BLaER1 treated with 17β-estradiol and CSF1 and Interleukin-3, amounts not matched to agents 10 nM and 100 nM (cell line): ENCODE measurements at regions not wholly inside any gene's neighbourhood (a gene's known extent, or its start where the extent isn't known, plus 50 kb on each side); places are given as distances from the start of the nearest gene placed in this dataset.
A peak's percentile ranks its signal among the peaks of the same experiment; 100 is the strongest.
"Not testable (repeated sequence)": the region's sequence is repeated elsewhere in the genome, so short reads cannot be mapped to it uniquely, and the experiment has no call there.

Experiments used
- H3K27ac ChIP-seq, 11 experiments: shearing (Covaris generic); formaldehyde crosslinking; 2 replicates each; pipeline ENCODE4 v1.8.1; 2022
- H3K27me3 ChIP-seq, 11 experiments: shearing (Covaris generic); formaldehyde crosslinking; 2 replicates each; pipeline ENCODE4 v1.8.1; 2022
- H3K36me3 ChIP-seq, 11 experiments: shearing (Covaris generic); formaldehyde crosslinking; 2 replicates each; pipeline ENCODE4 v1.8.1; 2022
- H3K4me1 ChIP-seq, 10 experiments: shearing (Covaris generic); formaldehyde crosslinking; 2 replicates each; pipeline ENCODE4 v1.8.1; 2022
- H3K4me2 ChIP-seq, 11 experiments: shearing (Covaris generic); formaldehyde crosslinking; 2 replicates each; pipeline ENCODE4 v1.8.1; 2022
- H3K4me3 ChIP-seq, 10 experiments: shearing (Covaris generic); formaldehyde crosslinking; 2 replicates each; pipeline ENCODE4 v1.8.1; 2022
- H3K9ac ChIP-seq, 11 experiments: shearing (Covaris generic); formaldehyde crosslinking; 2 replicates each; pipeline ENCODE4 v1.8.1; 2022
- H3K9me3 ChIP-seq, 11 experiments: shearing (Covaris generic); formaldehyde crosslinking; replicated peaks in 1 of 11; 2 replicates each; pipeline ENCODE4 v1.8.1; 2022
- H4K20me1 ChIP-seq, 11 experiments: shearing (Covaris generic); formaldehyde crosslinking; 2 replicates each; pipeline ENCODE4 v1.8.1; 2022
- Cebpa-rat ChIP-seq, 11 experiments: shearing (Covaris generic); IDR thresholded peaks; 2 replicates each; pipeline ENCODE4 v1.8.1; 2022

- H4K20me1 ChIP-seq = no peaks in the 10 kb centered on the region
- peaks cover 30 to 43% (median 40%) of the 10 kb centered on the region in 11 experiments for H3K9me3 ChIP-seq
- no peak overlapping the region for H3K4me2 ChIP-seq
- no peak for TF ChIP-seq Cebpa-rat (IDR thresholded peaks at IDR 0.05)
- H3K4me3 ChIP-seq = no peak overlapping the region
- no peaks in the 10 kb centered on the region for H3K27me3 ChIP-seq
- H3K27ac ChIP-seq = no peak overlapping the region
- no peaks in the 10 kb centered on the region; a peak in 1 of 22 replicates for H3K36me3 ChIP-seq
- H3K9ac ChIP-seq = no peak overlapping the region
- no peaks in the 10 kb centered on the region for H3K4me1 ChIP-seq
Observed at GRCh38 chr2:161480123-161480522, 64.0 kb downstream of the TBR1 start.

GRCh38 chr2:161481619-161482018, 65.5 kb downstream of the TBR1 start:
- Histone ChIP-seq H4K20me1 (no peaks in the 10 kb centered on the region), H3K4me3 (0 out of 20 replicates have a peak overlapping the region, but pooled peaks of 1 of the 10 experiments have one; percentile 9), H3K27ac (no peak overlapping the region), H3K4me2 (no peak overlapping the region), H3K36me3 (no peaks in the 10 kb centered on the region; a peak in 1 of 22 replicates), H3K9me3 (peaks cover 30 to 43% (median 40%) of the 10 kb centered on the region in 11 experiments), H3K9ac (no peak overlapping the region), H3K4me1 (no peaks in the 10 kb centered on the region), H3K27me3 (no peaks in the 10 kb centered on the region)
- no peak for TF ChIP-seq Cebpa-rat (IDR thresholded peaks at IDR 0.05)

DNA sequence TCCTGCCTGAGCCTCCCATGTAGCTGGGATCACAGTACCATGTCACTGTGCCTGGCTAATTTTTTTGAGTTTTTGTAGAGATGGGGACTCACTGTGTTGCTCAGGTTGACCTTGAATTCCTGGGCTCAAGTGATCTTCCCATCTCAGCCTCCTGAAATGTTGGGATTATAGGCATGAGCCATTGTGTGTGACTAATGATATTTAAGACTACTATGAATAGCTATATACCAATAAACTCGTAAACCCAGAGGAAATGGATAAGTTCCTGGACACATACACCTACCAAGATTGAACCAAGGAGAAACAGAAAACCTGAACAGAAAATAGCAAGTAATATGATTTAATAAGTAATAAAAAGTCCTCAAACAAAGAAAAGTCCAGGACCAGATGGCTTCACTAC, 68.0 kb downstream of the TBR1 start:
- no peaks in the 10 kb centered on the region for H3K4me1 ChIP-seq
- no peak overlapping the region for H3K9ac ChIP-seq
- H3K9me3 ChIP-seq = peaks cover 30 to 42% (median 39%) of the 10 kb centered on the region in 11 experiments
- H3K4me2 ChIP-seq = no peak overlapping the region
- H3K4me3 ChIP-seq = no peak overlapping the region
- H4K20me1 ChIP-seq = no peaks in the 10 kb centered on the region
- TF ChIP-seq Cebpa-rat (IDR thresholded peaks at IDR 0.05) = no peak
- no peak overlapping the region for H3K27ac ChIP-seq
- no peaks in the 10 kb centered on the region; a peak in 1 of 22 replicates for H3K36me3 ChIP-seq
- no peaks in the 10 kb centered on the region for H3K27me3 ChIP-seq

GRCh38 chr2:161486111-161486510, 70.0 kb downstream of the TBR1 start:
- no peaks in the 10 kb centered on the region for H3K27me3 ChIP-seq
- H3K36me3 ChIP-seq = no peaks in the 10 kb centered on the region; a peak in 1 of 22 replicates
- H3K4me3 ChIP-seq = no peak overlapping the region
- H3K9ac ChIP-seq = no peak overlapping the region
- peaks cover 14 to 21% (median 18%) of the 10 kb centered on the region in 11 experiments for H3K9me3 ChIP-seq
- H3K4me2 ChIP-seq = no peak overlapping the region
- H4K20me1 ChIP-seq = no peaks in the 10 kb centered on the region
- H3K27ac ChIP-seq = no peak overlapping the region
- no peaks in the 10 kb centered on the region for H3K4me1 ChIP-seq
- no peak for TF ChIP-seq Cebpa-rat (IDR thresholded peaks at IDR 0.05)

DNA sequence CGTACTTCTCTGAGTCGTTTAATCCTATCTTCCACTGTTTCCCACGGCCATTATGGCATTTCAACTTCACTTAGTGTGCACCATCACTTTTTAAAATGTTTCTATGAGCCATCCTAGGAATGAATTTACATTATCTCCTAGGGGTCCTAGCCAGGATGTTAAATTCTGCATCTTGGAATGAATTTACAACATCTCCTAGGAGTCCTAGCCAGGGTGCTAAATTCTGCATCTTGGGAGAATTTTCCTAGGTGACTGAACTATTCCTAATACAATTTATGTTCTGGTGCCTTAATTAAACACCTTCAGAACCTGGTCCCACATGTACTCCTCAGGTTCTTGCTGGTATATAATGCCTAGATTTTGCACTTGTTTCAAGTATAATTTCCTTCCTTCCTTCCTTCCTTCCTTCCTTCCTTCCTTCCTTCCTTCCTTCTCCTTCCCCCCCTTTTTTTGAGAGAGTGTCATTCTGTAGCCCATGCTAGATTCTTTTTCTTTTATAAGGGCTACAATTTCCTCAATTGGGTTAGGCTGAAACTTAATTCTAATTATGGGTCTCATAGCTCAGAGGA, 72.1 kb downstream of the TBR1 start:
- H4K20me1 ChIP-seq = no peaks in the 10 kb centered on the region
- H3K27ac ChIP-seq = no peak overlapping the region
- no peak for TF ChIP-seq Cebpa-rat (IDR thresholded peaks at IDR 0.05)
- no peak overlapping the region for H3K4me3 ChIP-seq
- no peak overlapping the region for H3K4me2 ChIP-seq
- H3K36me3 ChIP-seq = no peaks in the 10 kb centered on the region
- H3K9me3 ChIP-seq = 0 out of 22 replicates have a peak, but pooled peaks cover 0 to 4% (median 0%) of the 10 kb centered on the region in 11 experiments
- H3K27me3 ChIP-seq = no peaks in the 10 kb centered on the region
- H3K9ac ChIP-seq = no peak overlapping the region
- no peaks in the 10 kb centered on the region for H3K4me1 ChIP-seq

GRCh38 chr2:161488879-161489278, 72.8 kb downstream of the TBR1 start:
- no peaks in the 10 kb centered on the region for H3K4me1 ChIP-seq

DNA sequence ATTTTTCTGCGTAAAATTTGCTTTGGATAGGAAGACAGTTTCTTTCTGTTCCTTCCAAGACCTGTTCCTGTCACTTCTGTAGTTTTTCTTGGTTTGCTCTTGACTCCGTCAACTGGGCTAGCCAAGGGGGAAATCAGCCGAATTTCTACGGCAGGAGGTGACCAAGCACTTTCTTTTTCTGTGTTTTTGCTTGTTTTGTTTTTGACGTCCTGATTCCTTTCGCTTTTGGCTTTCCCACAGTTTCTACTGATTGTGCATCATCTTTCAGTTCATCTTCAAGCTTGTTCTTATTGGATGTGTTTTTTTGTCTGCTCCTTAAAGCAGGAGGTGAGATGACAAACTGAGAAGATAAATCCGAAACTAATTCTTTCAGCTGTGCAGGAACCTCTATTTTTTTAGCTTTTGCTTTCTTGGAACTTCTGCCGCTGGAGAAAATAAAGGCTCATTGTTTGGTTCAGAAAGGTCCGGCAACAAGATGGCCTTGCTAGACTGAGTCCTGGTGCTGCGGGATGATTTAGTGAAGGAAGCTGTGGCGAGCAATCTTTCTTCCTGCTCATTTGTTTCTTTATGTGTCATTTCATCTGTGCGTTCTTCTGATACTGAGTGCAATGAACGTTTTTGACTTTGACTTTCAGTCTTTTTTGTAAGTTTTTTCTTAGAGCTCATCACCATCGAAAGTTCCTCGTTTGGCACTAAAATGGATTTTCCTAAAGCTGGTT, 85.0 kb downstream of the TBR1 start:
- Histone ChIP-seq H3K4me3 (peak overlapping the region in 8 of 10 experiments; percentile 3 to 52 (median 35); a peak in 11 of 20 replicates), H3K4me2 (peak overlapping the region; percentile 35 to 58 (median 43); a peak in 18 of 22 replicates), H3K9ac (peak overlapping the region in 4 of 11 experiments; percentile 33 to 46 (median 36); a peak in 4 of 22 replicates), H3K27ac (peak overlapping the region in 3 of 11 experiments; percentile 8 to 37 (median 20); a peak in 3 of 22 replicates)
- not testable (repeated sequence) for H4K20me1 ChIP-seq, H3K4me1 ChIP-seq, H3K27me3 ChIP-seq, H3K36me3 ChIP-seq, H3K9me3 ChIP-seq

More at GRCh38 chr2:161488879-161489278, 72.8 kb downstream of the TBR1 start:
- Histone ChIP-seq H3K4me2 (no peak overlapping the region), H3K9me3 (0 out of 22 replicates have a peak, but pooled peaks cover 0 to 4% (median 0%) of the 10 kb centered on the region in 11 experiments), H3K9ac (no peak overlapping the region), H4K20me1 (no peaks in the 10 kb centered on the region), H3K36me3 (no peaks in the 10 kb centered on the region), H3K27me3 (no peaks in the 10 kb centered on the region), H3K4me3 (no peak overlapping the region), H3K27ac (no peak overlapping the region)
- no peak for TF ChIP-seq Cebpa-rat (IDR thresholded peaks at IDR 0.05)

GRCh38 chr2:161502279-161502678, 86.2 kb downstream of the TBR1 start:
- H3K27me3 ChIP-seq = not testable (repeated sequence)

DNA sequence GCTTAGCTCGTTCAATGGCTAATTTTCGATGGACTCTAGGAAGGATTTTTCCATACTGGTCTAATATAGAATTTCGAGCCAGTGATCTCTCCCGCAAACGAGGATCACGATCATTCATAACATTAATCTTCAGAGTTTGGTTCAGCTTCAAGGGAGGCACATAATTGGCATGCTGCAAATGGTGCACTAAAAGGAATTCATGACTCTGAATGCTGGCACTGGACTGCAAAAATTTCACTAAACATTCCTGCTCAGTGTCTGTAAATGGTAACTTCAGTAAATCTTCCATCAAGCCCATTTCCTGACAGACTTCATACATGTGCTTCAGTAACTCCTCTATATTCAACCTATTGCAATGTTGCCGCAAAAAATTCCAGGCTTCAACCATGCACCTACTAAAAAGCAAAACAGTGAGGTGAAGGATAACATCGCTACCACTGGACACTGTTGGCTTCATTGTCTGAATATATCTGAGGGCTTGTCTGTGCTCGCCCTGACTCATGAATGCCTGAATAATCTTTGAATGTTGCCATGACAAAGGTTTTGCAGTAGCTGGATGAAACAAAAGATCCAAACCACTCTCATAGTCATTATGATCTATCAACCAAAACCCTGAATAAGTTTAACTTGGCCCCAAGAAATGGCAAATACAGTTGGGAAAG, 88.7 kb downstream of the TBR1 start:
- H4K20me1 ChIP-seq, H3K9ac ChIP-seq, H3K4me2 ChIP-seq, H3K4me3 ChIP-seq, H3K27me3 ChIP-seq, H3K4me1 ChIP-seq, H3K27ac ChIP-seq, H3K36me3 ChIP-seq: not testable (repeated sequence)
- H3K9me3 ChIP-seq = peaks cover 7 to 16% (median 11%) of the 10 kb centered on the region in 11 experiments; a peak in 18 of 22 replicates

More at GRCh38 chr2:161502279-161502678, 86.2 kb downstream of the TBR1 start:
- not testable (repeated sequence) for H3K27ac ChIP-seq, H3K4me1 ChIP-seq, H3K4me2 ChIP-seq, H3K4me3 ChIP-seq, H3K36me3 ChIP-seq, H4K20me1 ChIP-seq, H3K9me3 ChIP-seq, H3K9ac ChIP-seq

- H3K9me3 ChIP-seq = peaks cover 7 to 16% (median 11%) of the 10 kb centered on the region in 11 experiments; a peak in 18 of 22 replicates
- not testable (repeated sequence) for H3K4me1 ChIP-seq, H3K36me3 ChIP-seq, H4K20me1 ChIP-seq, H3K9ac ChIP-seq, H3K27ac ChIP-seq, H3K4me3 ChIP-seq, H3K27me3 ChIP-seq, H3K4me2 ChIP-seq
Observed at GRCh38 chr2:161505466-161505865, 89.4 kb downstream of the TBR1 start.

GRCh38 chr2:161513295-161514032, 97.4 kb downstream of the TBR1 start:
- not testable (repeated sequence) for H3K9ac ChIP-seq, H3K27ac ChIP-seq, H3K4me1 ChIP-seq, H3K4me3 ChIP-seq, H4K20me1 ChIP-seq, H3K27me3 ChIP-seq, H3K36me3 ChIP-seq
- Histone ChIP-seq H3K4me2 (peak overlapping the region in 2 of 11 experiments; percentile 21 to 30; a peak in 1 of 22 replicates), H3K9me3 (peaks cover 20 to 35% (median 28%) of the 10 kb centered on the region in 11 experiments)
